Uterus (tissue), 2 donors: ENCODE measurements at regions not wholly inside any gene's neighbourhood (a gene's known extent, or its start where the extent isn't known, plus 50 kb on each side); places are given as distances from the start of the nearest gene placed in this dataset.

Experiments used
- CTCF ChIP-seq, 4 experiments: fragments of 200-600 bp in 2 of 4; fragments of 450-650 bp in 2 of 4; sonication (generic) in 2 of 4; IDR thresholded peaks; one replicate each; pipeline ENCODE4 v1.5.1; 2016 to 2019; ENCODE audit warnings: antibody characterized with exemption in 4 of 4, mild to moderate bottlenecking in 2 of 4, moderate library complexity in 1 of 4
- POLR2A ChIP-seq, 2 donors: fragments of 450-650 bp; IDR thresholded peaks; one replicate each; pipeline ENCODE4 v1.6.1; 2016; ENCODE audit warnings: antibody characterized with exemption in 2 of 2, mild to moderate bottlenecking in 1 of 2, moderate library complexity in 1 of 2

- no peak for TF ChIP-seq CTCF (IDR thresholded peaks at IDR 0.05)
- no peak for TF ChIP-seq POLR2A (IDR thresholded peaks at IDR 0.05)
These were observed 409.5 kb upstream of the AZI2 start for GRCh38 chr3:28758115-28758514.
